ENCODE measurements at regions not wholly inside any gene's neighbourhood (a gene's known extent, or its start where the extent isn't known, plus 50 kb on each side); places are given as distances from the start of the nearest gene placed in this dataset.
"Not testable (repeated sequence)": the region's sequence is repeated elsewhere in the genome, so short reads cannot be mapped to it uniquely, and the experiment has no call there.

DNA sequence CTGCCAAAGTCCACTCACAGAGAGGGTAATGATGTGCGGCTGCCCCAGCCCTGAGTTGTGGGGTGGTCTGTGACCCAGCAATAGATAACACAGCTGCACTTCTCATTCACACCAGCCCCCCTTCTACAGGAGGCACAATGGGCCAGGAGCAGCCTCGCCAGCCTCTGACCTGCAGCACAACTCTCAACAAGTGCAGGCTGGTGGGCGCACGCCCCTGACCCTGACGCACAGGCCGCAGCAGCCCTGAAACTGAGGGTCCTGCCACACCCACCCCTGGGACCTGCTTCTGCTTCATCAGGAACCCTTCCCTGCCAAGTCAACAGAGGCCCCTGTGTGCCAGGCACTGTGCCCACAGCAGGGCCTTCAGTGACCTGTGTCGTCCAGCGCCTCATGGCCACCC is 5402.2 kb upstream of the TPTE start:
- H3K4me1 ChIP-seq (ENCODE audit: control insufficient read depth, insufficient read depth, low read length); H3K9me3 ChIP-seq (ENCODE audit: control insufficient read depth, insufficient read depth, low read length); H3K18ac ChIP-seq (ENCODE audit: low read depth, low read length); H4K91ac ChIP-seq (ENCODE audit: insufficient read depth, low read depth, low read length); H3K36me3 ChIP-seq (ENCODE audit: control insufficient read depth, insufficient read depth, low read length); H3K4ac ChIP-seq (ENCODE audit: low read depth, low read length); H3K4me3 ChIP-seq (ENCODE audit: insufficient read depth, low read depth, low read length); ATAC-seq (ENCODE audit: low read depth); H3K79me1 ChIP-seq (ENCODE audit: low read depth in 1 of 2, low read length in 2 of 2); H3K27me3 ChIP-seq (ENCODE audit: control insufficient read depth, insufficient read depth, low read length); H2BK5ac ChIP-seq (ENCODE audit: low read depth, low read length, poor library complexity, severe bottlenecking); H2AFZ ChIP-seq (replicated peaks; ENCODE audit: low read length, poor library complexity); H3K4me2 ChIP-seq (ENCODE audit: low read depth, low read length); H2AK5ac ChIP-seq (ENCODE audit: low read depth, low read length); H4K20me1 ChIP-seq (ENCODE audit: insufficient read depth, low read length); in situ Hi-C loops (cut with MboI; ENCODE audit: low sequenced_read_pairs); H2BK20ac ChIP-seq (ENCODE audit: low read depth, low read length); H4K5ac ChIP-seq (ENCODE audit: low read depth, low read length); H3K9me1 ChIP-seq (ENCODE audit: insufficient read depth, low read length); H3K14ac ChIP-seq (replicated peaks; ENCODE audit: low read depth, low read length); H3K23ac ChIP-seq (ENCODE audit: low read depth, low read length); BruUV-seq (replicated peaks); H3K9ac ChIP-seq (ENCODE audit: low read depth, low read length); H3K56ac ChIP-seq (ENCODE audit: extremely low read depth, insufficient read depth, low read length); H2BK15ac ChIP-seq (ENCODE audit: low read depth, low read length); H2BK120ac ChIP-seq (ENCODE audit: low read depth, low read length); POLR2A ChIA-PET (ENCODE audit: unreplicated experiment); H2AK9ac ChIP-seq (replicated peaks; ENCODE audit: low read depth, low read length, poor library complexity); dilution Hi-C loops (cut with HindIII; ENCODE audit: low sequenced_read_pairs, unreplicated experiment); H3K27ac ChIP-seq (ENCODE audit: insufficient read depth, low read length); H4K8ac ChIP-seq (ENCODE audit: low read depth in 2 of 2, low read length in 2 of 2); CTCF ChIA-PET; DNase-seq; intact Hi-C loops (cut with micrococcal nuclease): not testable (repeated sequence)
- no CpG with 5 or more reads among the region's 8 CpGs for WGBS, 2 experiments (ENCODE audit: extremely low coverage in 2 of 2, insufficient read length in 1 of 2)

DNA sequence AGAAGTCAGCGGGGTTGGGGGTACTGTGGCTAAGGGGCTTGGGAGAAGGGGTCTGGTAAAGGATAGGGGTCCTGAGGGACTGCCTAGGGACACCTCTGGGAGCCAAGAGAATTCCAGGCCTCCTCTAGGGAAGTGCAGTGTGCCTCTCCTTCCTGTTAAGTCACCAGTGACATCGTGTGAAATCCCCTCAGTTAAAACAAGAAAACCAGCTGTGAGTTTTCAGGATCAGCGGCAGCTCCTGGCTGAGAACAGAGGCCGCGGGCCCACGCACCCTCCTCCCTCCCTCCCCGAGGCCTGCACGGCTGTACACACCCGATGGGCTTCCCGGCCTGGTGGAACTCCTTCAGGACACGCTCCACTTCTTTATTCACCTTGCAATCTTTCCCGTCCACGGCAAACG is 5400.0 kb upstream of the TPTE start:
- H3K79me1 ChIP-seq (ENCODE audit: low read depth in 1 of 2, low read length in 2 of 2); CTCF ChIA-PET; H3K36me3 ChIP-seq (ENCODE audit: control insufficient read depth, insufficient read depth, low read length); H3K27ac ChIP-seq (ENCODE audit: insufficient read depth, low read length); intact Hi-C loops (cut with micrococcal nuclease); H2AFZ ChIP-seq (replicated peaks; ENCODE audit: low read length, poor library complexity); in situ Hi-C loops (cut with MboI; ENCODE audit: low sequenced_read_pairs); H4K91ac ChIP-seq (ENCODE audit: insufficient read depth, low read depth, low read length); H3K56ac ChIP-seq (ENCODE audit: extremely low read depth, insufficient read depth, low read length); H2AK9ac ChIP-seq (replicated peaks; ENCODE audit: low read depth, low read length, poor library complexity); H3K14ac ChIP-seq (replicated peaks; ENCODE audit: low read depth, low read length); H3K4me1 ChIP-seq (ENCODE audit: control insufficient read depth, insufficient read depth, low read length); H3K9me3 ChIP-seq (ENCODE audit: control insufficient read depth, insufficient read depth, low read length); H4K20me1 ChIP-seq (ENCODE audit: insufficient read depth, low read length); H2AK5ac ChIP-seq (ENCODE audit: low read depth, low read length); H3K4ac ChIP-seq (ENCODE audit: low read depth, low read length); H2BK20ac ChIP-seq (ENCODE audit: low read depth, low read length); dilution Hi-C loops (cut with HindIII; ENCODE audit: low sequenced_read_pairs, unreplicated experiment); H3K9me1 ChIP-seq (ENCODE audit: insufficient read depth, low read length); H2BK15ac ChIP-seq (ENCODE audit: low read depth, low read length); BruUV-seq (replicated peaks); H3K23ac ChIP-seq (ENCODE audit: low read depth, low read length); H3K4me3 ChIP-seq (ENCODE audit: insufficient read depth, low read depth, low read length); H3K27me3 ChIP-seq (ENCODE audit: control insufficient read depth, insufficient read depth, low read length); POLR2A ChIA-PET (ENCODE audit: unreplicated experiment); H3K9ac ChIP-seq (ENCODE audit: low read depth, low read length); H2BK5ac ChIP-seq (ENCODE audit: low read depth, low read length, poor library complexity, severe bottlenecking); H4K8ac ChIP-seq (ENCODE audit: low read depth in 2 of 2, low read length in 2 of 2); H3K4me2 ChIP-seq (ENCODE audit: low read depth, low read length); H2BK120ac ChIP-seq (ENCODE audit: low read depth, low read length); H4K5ac ChIP-seq (ENCODE audit: low read depth, low read length); H3K18ac ChIP-seq (ENCODE audit: low read depth, low read length): not testable (repeated sequence)
- ATAC-seq (ENCODE audit: low read depth) = peak; percentile 64
- DNase-seq = peak; percentile 61
- no CpG with 5 or more reads among the region's 14 CpGs for WGBS, 2 experiments (ENCODE audit: extremely low coverage in 2 of 2, insufficient read length in 1 of 2)

All from IMR-90 (cell line).